K562 (cell line): ENCODE measurements at regions not wholly inside any gene's neighbourhood (a gene's known extent, or its start where the extent isn't known, plus 50 kb on each side); places are given as distances from the start of the nearest gene placed in this dataset.

Source experiments
- ATAC-seq: fragments of 200-7000 bp; cut with Tn5 transposase; 3 replicates; pipeline ENCODE4 v1.9.1; 2020; ENCODE audit warnings: moderate library complexity
- BruUV-seq: library from RNA; stranded (reverse); fragments of 400-500 nt; replicated peaks from 2 replicates; lab custom pipeline; 2021; lab: Mats Ljungman, UMichigan
- CTCF ChIA-PET: fragments of 300-600 bp; formaldehyde crosslinking; extraction: SDS; loops from one replicate; lab custom pipeline; 2021; ENCODE audit warnings: low intra/inter-chr PET ratio; lab: Yijun Ruan, JAX
- POLR2A ChIA-PET: fragments of 300-600, 350-650 bp; sonication (Branson Sonifier 250); formaldehyde crosslinking; extraction: SDS; loops from one replicate; lab custom pipeline; 2021; ENCODE audit warnings: antibody characterized with exemption, inconsistent platforms; lab: Yijun Ruan, JAX
- DNase-seq, 4 experiments: peaks; one replicate each; pipeline versions ENCODE4 v3.0.0 to v3.0.0-alpha.2; 2011 to 2018; ENCODE audit warnings: low spot score in 3 of 4, mixed read lengths in 3 of 4; ENCODE audit errors: extremely low read depth in 1 of 4
- FAIRE-seq: peaks from 2 replicates; lab custom pipeline; 2011; peaks lifted over from hg19 to GRCh38; lab: Jason Lieb, UNC
- H2AFZ ChIP-seq: 2 replicates; pipeline ENCODE4 v1.6.0; 2011; ENCODE audit warnings: low read depth, low read length, control low read depth, inconsistent platforms
- H3K27ac ChIP-seq: fragments of 200-600 bp; 3 replicates; pipeline ENCODE4 v1.8.0; 2011; ENCODE audit warnings: low read depth, mild to moderate bottlenecking, control low read depth, inconsistent platforms, low read length, moderate library complexity, mixed read lengths; ENCODE audit errors: extremely low read depth
- H3K27me3 ChIP-seq, 2 experiments: fragments of 300-600 bp in 1 of 2; 2 replicates in 1 of 2; 3 replicates in 1 of 2; pipeline versions ENCODE4 v1.6.0 to v1.8.0; 2011; ENCODE audit warnings: inconsistent platforms in 2 of 2, low read length in 2 of 2, mild to moderate bottlenecking in 1 of 2, mixed read lengths in 1 of 2, moderate library complexity in 1 of 2; ENCODE audit not compliant: control insufficient read depth in 2 of 2, insufficient read depth in 2 of 2
- H3K36me3 ChIP-seq: fragments of 300-600 bp; 3 replicates; pipeline ENCODE4 v1.8.0; 2011; ENCODE audit warnings: mild to moderate bottlenecking, low read length, inconsistent platforms; ENCODE audit not compliant: control insufficient read depth, insufficient read depth
- H3K4me1 ChIP-seq, 2 experiments: fragments of 200-600 bp in 1 of 2; replicated peaks in 1 of 2; 2 replicates in 1 of 2; 3 replicates in 1 of 2; pipeline versions ENCODE4 v1.5.1 to v1.8.0; 2011; ENCODE audit warnings: inconsistent platforms in 2 of 2, low read length in 2 of 2, mild to moderate bottlenecking in 1 of 2, mixed read lengths in 1 of 2, moderate library complexity in 1 of 2; ENCODE audit not compliant: control insufficient read depth in 2 of 2, insufficient read depth in 2 of 2
- H3K4me2 ChIP-seq: 2 replicates; pipeline ENCODE4 v1.6.1; 2011; ENCODE audit warnings: low read length, control low read depth, inconsistent platforms, mixed read lengths; ENCODE audit not compliant: insufficient read depth
- H3K4me3 ChIP-seq: fragments of 200-600 bp; sonication (generic), shearing (Covaris generic); 2 replicates; pipeline ENCODE4 v1.5.1; 2016; ENCODE audit warnings: control low read depth, inconsistent platforms
- H3K79me2 ChIP-seq: fragments of 200-600 bp; 3 replicates; pipeline ENCODE4 v1.8.0; 2011; ENCODE audit warnings: low read length, inconsistent platforms; ENCODE audit not compliant: control insufficient read depth, insufficient read depth
- H3K9ac ChIP-seq, 2 experiments: 2 replicates each; pipeline versions ENCODE4 v1.6.0 to v1.6.1; 2011; ENCODE audit warnings: low read depth in 2 of 2, low read length in 2 of 2, control low read depth in 1 of 2, inconsistent platforms in 1 of 2, mild to moderate bottlenecking in 1 of 2, mixed read lengths in 1 of 2; ENCODE audit not compliant: insufficient read depth in 1 of 2
- H3K9me1 ChIP-seq: one replicate; pipeline ENCODE4 v1.6.0; 2011; ENCODE audit warnings: inconsistent platforms, mild to moderate bottlenecking, low read length, moderate library complexity; ENCODE audit not compliant: control insufficient read depth, insufficient read depth
- H3K9me3 ChIP-seq: replicated peaks from 2 replicates; pipeline ENCODE4 v1.5.1; 2011; ENCODE audit warnings: low read depth, low read length, inconsistent platforms; ENCODE audit not compliant: control insufficient read depth, insufficient read depth
- H4K20me1 ChIP-seq: replicated peaks from 2 replicates; pipeline ENCODE4 v1.6.1; 2011; ENCODE audit warnings: low read length, inconsistent platforms, mixed read lengths; ENCODE audit not compliant: control insufficient read depth, insufficient read depth
- BHLHE40 ChIP-seq: IDR thresholded peaks from 2 replicates; pipeline ENCODE4 v1.6.1; 2011; ENCODE audit warnings: low read length, improper control_type of control experiment
- FOSL1 ChIP-seq: fragments of 200-800 bp; sonication (Bioruptor generic); conservative IDR thresholded peaks from 2 replicates; pipeline ENCODE4 v1.6.1; 2016; ENCODE audit warnings: missing genetic modification characterization, missing compliant biosample characterization
- FOXP1 ChIP-seq: sonication (generic); formaldehyde crosslinking; IDR thresholded peaks from 2 replicates; pipeline ENCODE4 v1.8.0; 2022; ENCODE audit warnings: mild to moderate bottlenecking, missing genetic modification reagents
- GABPA ChIP-seq: fragments of 200-800 bp; sonication (Bioruptor generic); conservative IDR thresholded peaks from 2 replicates; pipeline ENCODE4 v1.6.1; 2016; ENCODE audit warnings: low read depth, missing genetic modification characterization, missing compliant biosample characterization
- GATA2 ChIP-seq: sonication (generic); formaldehyde crosslinking; IDR thresholded peaks from 2 replicates; pipeline ENCODE4 v1.4.0; 2020; ENCODE audit warnings: mild to moderate bottlenecking, missing genetic modification reagents
- TARDBP ChIP-seq: fragments of 450-650 bp; IDR thresholded peaks from 2 replicates; pipeline ENCODE4 v1.6.1; 2016
- TBL1XR1 ChIP-seq, 2 experiments: IDR thresholded peaks; 2 replicates each; pipeline ENCODE4 v1.6.1; 2012; ENCODE audit warnings: improper control_type of control experiment in 2 of 2, low read length in 2 of 2, mild to moderate bottlenecking in 1 of 2
- ZNF584 ChIP-seq: fragments of 200-800 bp; sonication (Bioruptor generic); IDR thresholded peaks from 2 replicates; pipeline ENCODE4 v1.6.1; 2016; ENCODE audit warnings: low read depth, mild to moderate bottlenecking, missing genetic modification characterization, missing compliant biosample characterization
- ZNF589 ChIP-seq: fragments of 200-800 bp; sonication (Bioruptor generic); IDR thresholded peaks from 2 replicates; pipeline ENCODE4 v1.6.1; 2016; ENCODE audit warnings: low read depth, missing genetic modification characterization, missing compliant biosample characterization
- WGBS: fragments of 100-300 bp; shearing (Covaris generic); methylation state at CpG from one replicate; pipeline ENCODE4 v1.1.6; 2016; ENCODE audit warnings: low coverage, mixed read lengths; ENCODE audit not compliant: insufficient coverage; ENCODE audit errors: missing lambda C conversion rate; 5-methylcytosine and 5-hydroxymethylcytosine counted together
- in situ Hi-C: fragments of 300-500 bp; cut with MboI; formaldehyde crosslinking; loops from 4 replicates; pipeline ENCODE4 v1.15.0; 2018; ENCODE audit warnings: inconsistent platforms, mixed read lengths
- intact Hi-C: fragments of 100-400 bp; cut with micrococcal nuclease; formaldehyde crosslinking; loops from 2 replicates; pipeline ENCODE4 v1.14.2; 2022

DNA sequence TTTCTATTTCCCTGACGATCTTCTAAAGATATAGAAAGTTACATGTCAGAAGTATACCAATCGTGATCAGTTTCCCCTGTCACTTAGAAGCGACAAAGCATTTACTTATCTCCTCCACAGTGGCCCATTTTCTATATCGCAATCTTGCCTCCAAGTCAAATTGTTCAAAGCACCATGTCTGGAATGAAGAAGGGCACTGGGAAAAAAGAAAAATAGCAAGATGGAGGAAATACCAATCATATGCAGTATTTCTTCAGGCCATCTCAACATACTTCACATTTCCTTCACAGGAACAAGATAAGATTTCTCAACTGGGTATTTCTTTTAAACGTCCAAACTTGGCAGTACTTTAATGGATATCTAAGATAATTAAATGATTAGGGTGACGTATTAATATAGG lies 63.3 kb upstream of the IL6 start:
- no peaks in the 10 kb centered on the region for H4K20me1 ChIP-seq
- FAIRE-seq (no peak), DNase-seq (no peak), ATAC-seq (no peak)
- no peak overlapping the region for H3K9ac ChIP-seq
- no peaks in the 10 kb centered on the region for H3K9me3 ChIP-seq
- H2AFZ ChIP-seq, result no peak overlapping the region
- no peak overlapping the region for H3K4me2 ChIP-seq
- H3K79me2 ChIP-seq, result peaks cover 37% of the 10 kb centered on the region
- no peaks in the 10 kb centered on the region for H3K27me3 ChIP-seq
- TF ChIP-seq ZNF584 (0 out of 2 replicates have a peak, but pooled peaks have one; percentile 45), TARDBP (0 out of 2 replicates have a peak, but pooled peaks have one; percentile 37), GATA2 (CRISPR knock-in tag) (no peak), FOSL1 (peak; percentile 20; the same call in 1 of the 2 replicates), TBL1XR1 (IDR thresholded peaks at IDR 0.05; ENCODE audit: low read length in 2 of 2) (no peak), FOXP1 (CRISPR knock-in tag) (no peak), GABPA (tag) (0 out of 2 replicates have a peak, but pooled peaks have one; percentile 6), ZNF589 (CRISPR knock-in tag) (peak; percentile 45; the same call in 1 of the 2 replicates), BHLHE40 (no peak)
- H3K36me3 ChIP-seq, result peaks cover 29% of the 10 kb centered on the region; the same call in 1 of the 3 replicates
- no peak overlapping the region for H3K4me3 ChIP-seq
- CTCF ChIA-PET, result no interaction called here
- 70% methylated on average over 6 of the region's 6 CpGs for WGBS
- H3K4me1 ChIP-seq, result peaks cover 20 to 60% of the 10 kb centered on the region in 2 experiments
- intact Hi-C loops, result loop anchor here (5.0 to 10.0 kb wide), 2 partner anchors 101 to 191 kb away; no protein-coding TSS in a partner anchor
- POLR2A ChIA-PET, result no interaction called here
- no peak overlapping the region for H3K27ac ChIP-seq
- H3K9me1 ChIP-seq, result no peaks in the 10 kb centered on the region
- in situ Hi-C loops, result no loop called here
- BruUV-seq, result no TSS peak
